ENCODE measurements at regions not wholly inside any gene's neighbourhood (a gene's known extent, or its start where the extent isn't known, plus 50 kb on each side); places are given as distances from the start of the nearest gene placed in this dataset.

DNA sequence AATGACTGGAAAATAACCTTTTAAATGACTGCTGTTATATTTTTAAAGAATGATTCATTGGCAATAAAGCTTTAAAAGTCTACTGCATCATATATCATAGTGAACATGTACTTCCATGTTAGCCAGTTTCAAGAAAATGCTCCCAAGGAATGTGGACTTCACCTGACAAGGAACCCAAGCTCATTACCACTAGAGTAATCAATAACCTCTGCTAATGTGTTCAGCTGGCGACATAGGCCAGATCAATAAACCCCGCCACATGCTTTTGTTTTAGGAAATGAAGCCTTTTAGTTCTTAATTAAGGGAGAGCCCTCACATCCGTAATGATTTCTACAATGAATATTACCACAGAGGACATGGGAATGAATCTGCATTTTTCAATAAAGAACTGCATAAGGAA, 1219.9 kb upstream of the CNTN5 start:
- DNase-seq, result no peak

DNA sequence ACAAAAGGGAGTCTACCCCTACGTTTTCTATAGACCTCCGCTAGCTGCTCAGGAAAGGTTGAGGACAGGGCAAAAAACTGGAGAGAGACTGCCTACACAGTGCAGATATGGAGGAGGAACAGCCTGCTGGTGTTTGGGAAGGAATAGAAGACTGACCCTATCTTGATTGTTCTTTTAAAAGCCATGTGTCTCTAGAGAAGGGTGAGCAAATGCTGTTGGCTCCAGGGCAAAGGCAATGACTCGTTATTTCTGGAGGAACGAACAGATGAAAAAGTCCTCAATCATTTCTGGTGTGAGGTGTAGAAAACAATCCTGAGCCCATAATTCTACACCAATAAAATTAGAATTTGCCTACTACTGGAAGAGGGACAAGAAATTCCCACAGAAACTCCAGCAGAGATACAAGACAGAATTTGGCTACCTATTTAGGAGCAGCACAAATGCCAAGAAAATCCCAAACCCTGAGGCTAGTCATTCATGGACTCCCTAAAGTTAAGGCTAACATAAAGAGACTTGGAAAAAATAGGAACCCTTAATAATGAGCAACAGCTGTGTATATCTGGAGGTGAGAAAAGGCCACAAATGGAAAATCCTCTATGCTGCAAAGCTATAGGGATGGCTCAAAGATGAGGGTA, 1206.3 kb upstream of the CNTN5 start:
- no peak for DNase-seq

DNA sequence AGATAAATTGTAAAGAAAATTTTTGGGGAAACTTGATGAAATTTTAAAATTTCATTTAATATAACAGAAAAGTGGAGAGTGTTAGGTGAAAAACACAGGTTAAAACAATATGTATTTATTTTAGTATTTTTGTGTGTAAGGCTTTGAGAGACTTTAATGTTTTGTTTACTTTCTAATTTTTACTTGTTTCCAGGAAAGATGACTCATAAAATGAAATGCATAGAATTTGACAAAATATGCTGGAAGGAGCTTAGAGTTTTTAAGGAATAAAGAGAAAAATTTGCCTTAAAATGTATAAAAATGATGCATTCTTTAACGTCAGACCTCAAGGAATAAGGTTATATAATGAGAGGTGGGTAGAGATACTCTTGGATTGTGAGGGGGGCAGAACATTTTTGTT, 1205.1 kb upstream of the CNTN5 start:
- DNase-seq, result no peak

DNA sequence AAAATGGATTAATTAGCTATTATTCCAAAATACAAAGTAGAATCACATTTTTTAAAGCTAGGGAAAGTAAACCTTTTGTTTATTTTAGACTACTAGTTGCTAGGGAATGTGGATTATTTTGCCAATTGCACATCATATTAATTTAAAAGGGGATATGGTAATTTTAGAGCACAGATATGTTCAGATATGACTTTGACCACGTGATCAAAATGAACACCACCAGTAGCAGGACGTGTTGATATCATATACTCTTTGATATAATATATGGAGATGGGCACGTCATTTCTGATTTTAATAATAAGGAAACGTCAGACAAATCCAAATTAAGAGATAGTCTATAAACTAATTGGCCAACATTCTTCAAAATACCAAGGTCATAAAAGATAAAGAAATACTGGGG, 1188.3 kb upstream of the CNTN5 start:
- no peak for DNase-seq

DNA sequence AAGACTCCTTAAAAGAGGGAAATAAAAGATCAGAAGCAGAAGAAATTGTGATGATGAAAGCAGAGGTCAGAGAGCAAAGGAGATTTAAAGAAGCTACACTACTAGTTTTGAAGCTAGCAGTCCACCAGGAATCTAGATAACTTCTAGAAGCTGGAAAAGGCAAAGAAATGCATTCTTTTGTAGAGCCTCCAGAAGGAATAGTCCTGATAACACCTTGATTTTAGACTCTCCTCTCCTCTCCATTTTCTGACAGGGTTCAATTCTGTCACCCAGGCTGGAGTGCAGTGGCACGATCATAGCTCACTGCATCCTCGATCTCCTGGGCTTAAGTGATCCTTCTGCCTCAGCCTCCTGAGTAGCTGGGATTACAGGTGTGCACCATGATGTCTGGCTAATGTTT, 1187.3 kb upstream of the CNTN5 start:
- no peak for DNase-seq

DNA sequence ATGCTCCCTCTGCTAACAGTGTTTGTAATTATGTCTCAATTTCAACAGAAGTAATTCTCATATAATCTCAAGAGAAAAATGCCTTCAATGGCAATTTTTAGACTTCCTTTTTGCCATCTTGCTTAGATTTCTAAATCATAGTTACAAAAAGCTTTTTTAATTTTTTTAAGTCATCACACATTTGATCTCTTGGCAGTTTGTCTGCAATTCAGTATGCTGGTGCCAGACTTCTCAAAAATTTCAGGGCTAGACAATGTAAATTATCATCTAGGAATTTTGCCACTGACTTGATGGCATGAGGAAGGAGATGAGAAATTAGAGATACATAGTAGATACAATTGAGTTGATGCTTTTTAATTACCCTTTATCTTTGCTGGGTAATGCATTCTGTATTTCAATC, 1176.7 kb upstream of the CNTN5 start:
- no peak for DNase-seq

DNA sequence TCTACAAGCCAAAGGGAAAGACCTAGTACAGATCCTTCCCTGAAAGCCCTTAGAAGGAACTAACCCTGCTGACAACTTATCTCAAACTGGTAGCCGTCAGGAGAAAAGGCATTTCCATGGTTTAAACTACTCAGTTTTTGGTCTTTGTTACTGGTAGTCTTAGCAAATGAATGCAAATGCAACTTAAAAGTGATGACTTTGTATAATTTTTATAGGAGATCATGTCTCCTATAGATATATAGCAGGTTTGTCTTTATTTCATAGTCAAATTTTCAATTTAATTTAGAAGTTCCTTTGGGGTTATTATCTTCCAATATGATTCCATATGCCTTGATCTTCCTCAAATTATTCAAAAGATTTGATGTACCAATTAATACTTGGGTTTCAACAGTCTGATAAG, 1173.0 kb upstream of the CNTN5 start:
- DNase-seq, result no peak

DNA sequence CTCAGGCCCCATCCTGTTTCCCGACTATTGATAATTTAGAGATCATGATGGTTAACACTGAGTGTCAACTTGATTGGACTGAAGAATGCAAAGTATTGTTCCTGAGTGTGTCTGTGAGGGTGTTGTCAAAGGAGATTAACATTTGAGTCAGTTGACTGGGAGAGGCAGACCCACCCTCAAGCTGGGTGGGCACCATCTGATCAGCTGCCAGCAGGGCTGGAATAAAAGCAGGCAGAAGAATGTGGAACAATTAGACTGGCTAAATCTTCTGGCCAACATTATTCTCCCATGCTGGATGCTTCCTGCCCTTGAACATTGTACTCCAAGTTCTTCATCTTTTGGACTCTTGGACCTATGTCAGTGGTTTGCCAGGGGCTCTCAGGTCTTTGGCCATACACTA, 1170.0 kb upstream of the CNTN5 start:
- DNase-seq, result no peak

DNA sequence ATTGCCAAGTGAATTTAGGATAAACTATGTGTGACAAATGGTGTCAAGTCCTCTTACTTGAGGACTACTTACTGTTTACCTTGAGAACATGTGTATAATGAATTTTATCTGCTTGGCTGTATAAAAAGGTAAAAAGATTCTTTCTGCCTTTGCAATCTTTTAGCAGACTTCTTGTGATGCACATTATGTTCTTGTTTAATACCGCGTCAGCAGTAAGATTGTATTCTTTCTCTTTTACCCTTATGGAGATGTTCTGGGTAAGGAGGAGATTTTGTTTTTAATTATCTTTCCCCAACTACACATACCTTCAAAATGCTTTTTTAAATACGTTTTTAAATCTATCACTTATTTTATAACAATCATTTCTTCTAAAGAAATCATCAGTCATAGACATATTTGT, 1166.4 kb upstream of the CNTN5 start:
- DNase-seq, result no peak

DNA sequence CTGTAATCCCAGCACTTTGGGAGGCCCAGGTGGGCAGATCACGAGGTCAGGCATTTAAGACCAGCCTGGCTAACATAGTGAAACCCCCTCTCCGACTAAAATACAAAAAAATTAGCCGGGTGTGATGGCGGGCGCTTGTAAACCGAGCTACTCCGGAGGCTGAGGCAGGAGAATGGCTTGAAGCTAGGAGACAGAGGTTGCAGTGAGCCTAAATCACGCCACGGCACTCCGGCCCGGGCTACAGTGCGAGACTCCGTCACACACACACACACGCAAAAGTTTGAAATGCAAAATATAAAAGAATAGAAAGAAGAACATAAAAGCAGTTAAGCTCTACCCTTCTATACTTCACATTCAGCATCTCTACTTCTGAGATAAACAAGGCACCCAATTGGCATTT, 1165.9 kb upstream of the CNTN5 start:
- no peak for DNase-seq

DNA sequence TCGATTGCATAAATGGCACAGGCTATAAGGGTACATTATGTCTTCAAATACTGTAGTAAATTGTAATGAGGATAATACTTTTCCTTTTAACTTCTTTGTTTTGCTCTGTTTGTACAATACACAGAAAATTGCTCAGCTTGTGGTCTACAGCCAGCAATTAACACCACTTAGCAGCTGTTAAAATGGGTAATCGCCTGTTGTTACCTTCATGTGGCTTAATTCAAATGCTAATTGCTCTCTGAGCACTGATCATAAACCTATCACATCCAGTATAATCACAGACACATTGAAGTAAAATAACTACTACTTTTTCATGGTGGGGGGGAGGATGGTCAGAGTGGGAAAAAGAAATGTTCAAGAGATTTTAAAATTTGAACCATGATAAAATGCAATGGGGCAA, 1164.1 kb upstream of the CNTN5 start:
- no peak for DNase-seq

DNA sequence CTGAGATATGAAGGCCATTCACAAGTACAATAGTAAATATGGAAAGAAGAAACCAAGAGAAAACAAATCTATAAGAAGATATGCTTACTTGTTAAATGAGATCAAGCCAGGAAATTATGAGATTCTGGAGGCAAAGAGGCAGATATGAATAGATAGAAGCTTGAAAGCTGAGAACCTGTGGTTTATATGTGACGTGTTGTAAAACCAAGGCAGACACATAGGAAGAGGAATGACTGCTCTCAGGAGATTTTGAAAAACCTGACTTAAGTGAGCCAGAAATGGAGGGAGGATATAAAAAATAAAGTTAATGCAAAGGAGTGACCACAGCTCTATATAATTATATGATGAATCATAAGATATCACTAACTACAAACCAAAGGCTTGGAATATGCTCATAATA, 1160.5 kb upstream of the CNTN5 start:
- DNase-seq, result no peak

DNA sequence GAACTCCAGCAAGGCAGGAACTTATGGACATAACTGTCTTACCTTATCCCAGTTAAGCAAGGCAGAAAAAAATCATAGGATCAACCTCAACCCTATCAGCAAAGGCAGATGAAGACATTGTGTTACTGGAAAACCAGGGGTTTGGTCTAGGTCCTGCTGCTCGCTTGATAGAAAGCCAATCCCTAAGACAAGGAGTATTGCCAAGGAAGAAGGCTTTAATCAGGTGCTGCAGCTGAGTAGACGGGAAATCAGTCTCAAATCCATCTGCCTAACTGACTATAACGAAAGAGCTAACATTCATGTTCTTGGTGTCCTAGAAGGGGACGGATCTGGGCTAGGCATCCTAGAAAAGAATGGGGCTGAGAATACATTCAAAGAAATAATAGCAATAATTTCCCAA, 1158.7 kb upstream of the CNTN5 start:
- DNase-seq, result no peak

DNA sequence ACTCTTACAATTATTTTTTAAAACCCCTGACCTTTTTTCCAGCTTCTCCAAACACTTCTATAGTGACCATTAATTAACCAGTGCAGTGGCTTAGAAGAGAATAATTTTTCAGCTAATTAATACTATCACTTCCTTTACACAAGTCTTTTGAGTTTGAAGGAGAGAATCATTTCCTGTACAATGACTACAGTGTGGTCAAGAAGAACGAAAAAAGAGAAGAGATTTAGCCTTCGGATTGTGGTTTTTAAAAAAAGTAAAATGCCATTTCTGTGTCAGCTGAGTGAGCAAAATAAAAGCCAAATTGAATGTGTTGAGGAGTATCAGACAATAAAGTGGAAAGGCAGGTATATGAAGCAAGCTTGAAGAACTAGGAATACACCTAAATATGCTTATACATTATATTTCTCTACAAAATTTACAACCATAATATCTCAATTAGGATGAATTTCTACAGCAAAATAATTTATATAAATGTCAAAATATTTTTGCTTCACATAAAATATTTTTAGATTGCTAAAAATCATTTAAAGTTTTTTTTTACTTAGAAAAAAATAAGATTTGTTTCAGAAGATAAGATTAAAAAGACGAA, 1155.2 kb upstream of the CNTN5 start:
- no peak for DNase-seq

DNA sequence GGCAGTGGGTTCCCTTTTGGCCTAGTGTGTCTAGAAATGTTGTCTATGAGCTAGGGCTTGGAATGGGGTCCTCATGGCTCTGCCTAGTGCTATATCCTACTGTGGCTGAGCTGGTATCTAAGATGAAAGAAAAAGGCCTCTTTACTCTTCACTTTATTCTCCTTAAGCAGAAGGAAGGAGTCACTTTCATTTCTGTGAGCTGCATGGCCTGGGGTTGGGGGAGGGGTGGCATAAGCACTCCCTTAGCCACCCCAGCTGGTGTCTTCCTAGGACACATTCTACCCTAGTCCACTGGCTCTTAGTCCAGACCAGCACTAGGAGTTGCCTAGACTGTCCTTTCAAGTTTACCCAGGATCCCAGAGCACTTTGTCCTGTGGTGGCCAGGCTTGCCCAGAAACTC, 1148.9 kb upstream of the CNTN5 start:
- no peak for DNase-seq

DNA sequence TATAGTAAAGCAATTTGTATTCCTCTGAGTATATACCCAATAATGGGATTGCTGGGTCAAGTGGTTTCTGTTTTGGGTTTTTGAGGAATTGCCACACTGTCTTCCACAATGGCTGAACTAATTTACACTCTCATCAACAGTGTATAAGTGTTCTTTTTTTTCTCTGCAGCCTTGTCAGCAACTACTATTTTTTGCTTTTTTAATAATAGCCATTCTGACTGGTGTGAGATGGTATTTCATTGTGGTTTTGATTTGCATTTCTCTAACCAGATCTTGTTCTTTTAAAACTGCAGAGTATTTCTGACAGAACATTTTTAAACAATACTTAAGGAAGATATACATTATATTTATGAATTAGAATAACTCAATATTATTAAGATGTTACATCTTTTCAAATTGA, 1140.5 kb upstream of the CNTN5 start:
- DNase-seq, result no peak

DNA sequence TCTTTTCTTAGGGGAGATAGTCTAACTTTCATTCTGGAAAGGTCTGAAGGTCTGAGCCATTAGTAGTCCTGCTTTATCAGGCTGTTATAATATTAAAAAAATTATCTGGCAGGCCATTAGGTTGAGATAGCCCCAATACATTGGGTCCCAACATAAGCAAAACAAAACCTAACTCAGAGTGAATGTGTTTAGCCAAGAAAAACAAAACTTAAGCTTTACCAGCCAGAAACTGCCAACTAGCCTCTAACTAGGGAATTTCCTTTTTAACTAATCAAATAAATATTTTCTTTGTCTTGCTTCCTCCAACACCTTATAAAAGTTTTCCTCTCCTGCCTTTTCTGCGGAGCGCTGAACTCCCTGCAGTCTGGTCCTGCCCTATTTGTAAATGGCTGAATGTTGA, 1137.7 kb upstream of the CNTN5 start:
- no peak for DNase-seq

DNA sequence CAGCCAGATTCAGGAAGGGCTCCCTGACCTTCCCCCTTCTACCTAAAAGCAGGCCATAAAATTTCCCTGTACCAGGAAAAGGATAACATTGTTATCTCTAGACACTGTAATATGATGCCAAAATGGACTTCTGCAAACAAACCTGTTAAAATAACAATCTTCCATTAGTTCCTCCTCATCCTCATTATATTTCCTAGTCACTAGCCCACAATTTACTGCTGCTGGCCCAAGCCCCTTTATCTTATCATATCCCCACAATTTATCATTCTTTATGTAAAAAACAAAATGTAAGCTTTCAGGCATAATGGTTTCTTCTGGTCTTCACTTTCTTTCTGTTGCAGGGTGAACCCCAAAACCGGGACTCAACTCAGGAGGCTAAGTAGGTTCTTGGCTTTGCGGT, 1132.1 kb upstream of the CNTN5 start:
- no peak for DNase-seq

DNA sequence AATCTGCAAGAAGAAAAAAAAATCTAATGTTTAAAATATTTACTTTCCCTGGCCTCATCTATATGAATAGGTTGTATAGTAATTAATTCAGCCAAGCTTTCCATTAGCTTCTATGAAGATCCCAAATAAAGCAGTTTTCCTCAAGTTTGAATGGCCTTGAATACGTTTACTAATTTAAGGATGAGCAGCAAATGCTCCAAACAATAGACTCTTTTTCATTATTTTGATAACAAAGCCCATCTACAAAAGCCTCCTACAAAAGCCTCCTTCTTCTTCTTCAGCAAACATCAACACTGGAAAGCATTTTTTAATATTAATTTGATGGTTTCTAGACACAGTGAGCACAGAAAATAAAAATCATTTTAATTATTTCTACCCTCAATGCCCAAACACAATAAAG, 1130.3 kb upstream of the CNTN5 start:
- DNase-seq, result no peak

DNA sequence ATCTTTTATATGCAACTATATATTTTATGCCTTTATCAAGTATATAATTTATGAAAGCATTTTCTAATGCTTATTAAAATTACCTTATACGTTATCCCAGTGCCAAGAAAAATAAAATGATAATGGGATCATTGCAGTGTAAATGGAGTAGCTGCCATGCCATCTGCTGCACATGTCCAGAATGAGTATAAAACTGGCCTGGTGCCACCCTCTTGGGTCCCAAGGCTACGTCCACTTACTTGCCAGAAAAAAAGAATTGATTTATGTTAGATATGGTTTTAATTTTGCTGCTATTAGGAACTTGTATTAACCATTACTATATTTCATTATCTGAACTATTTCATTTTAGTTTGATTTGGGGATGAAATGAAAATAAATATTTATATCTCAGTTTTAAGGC, 1127.1 kb upstream of the CNTN5 start:
- no peak for DNase-seq

DNA sequence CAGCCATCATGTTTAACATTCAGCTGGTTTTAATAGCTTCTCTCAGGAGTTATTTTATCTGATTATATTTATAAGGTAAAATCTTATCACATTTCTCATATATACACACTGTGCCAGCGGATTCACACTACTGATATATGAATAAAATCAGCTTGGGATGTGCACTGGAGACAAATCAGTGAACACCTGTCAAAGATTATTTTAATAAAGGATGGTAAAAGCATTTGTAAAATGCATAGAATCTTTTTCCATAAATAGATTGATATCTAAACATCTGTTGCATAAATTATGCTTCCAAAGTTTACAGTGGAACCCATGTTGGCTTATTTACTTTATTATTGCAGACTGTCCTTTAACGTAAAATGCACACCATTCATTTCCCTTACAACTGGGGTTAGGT, 1125.8 kb upstream of the CNTN5 start:
- no peak for DNase-seq

DNA sequence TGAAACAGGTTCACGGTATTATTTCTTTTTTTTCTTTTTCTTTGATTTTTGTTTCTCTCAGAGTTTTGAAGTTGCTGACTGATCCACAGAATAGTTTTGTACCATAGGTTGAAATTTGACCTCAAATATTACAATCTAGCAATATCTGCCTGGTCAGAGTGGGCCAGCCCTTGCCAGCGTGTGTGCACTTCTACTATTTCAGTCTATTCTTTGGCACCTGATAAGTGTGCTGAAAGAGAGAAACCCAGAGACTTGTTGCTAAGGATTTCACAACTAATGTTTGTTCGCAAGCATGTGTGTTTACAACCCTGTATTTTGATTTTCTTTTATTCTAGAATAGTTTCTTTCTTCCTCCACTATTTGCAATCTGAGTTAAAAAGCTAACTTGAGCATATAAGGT, 1125.2 kb upstream of the CNTN5 start:
- no peak for DNase-seq

DNA sequence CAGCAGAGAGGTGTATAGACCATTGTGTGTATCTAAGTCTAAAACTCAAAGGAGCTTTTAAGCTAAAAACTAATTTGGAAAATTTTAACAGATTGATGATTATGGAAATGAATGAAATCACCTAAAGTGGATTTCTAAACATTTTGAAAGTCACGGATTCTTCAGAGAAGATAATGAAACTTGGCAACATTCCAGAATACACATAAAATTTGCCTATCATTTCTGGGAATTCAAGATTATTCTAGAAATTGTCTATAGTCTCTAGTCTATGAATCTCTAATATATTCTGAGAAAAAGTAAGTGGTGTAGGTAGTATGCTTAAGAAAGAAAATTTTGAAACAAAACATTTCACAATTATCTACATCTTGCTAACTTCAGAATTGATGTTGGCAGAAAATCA, 1117.9 kb upstream of the CNTN5 start:
- no peak for DNase-seq

DNA sequence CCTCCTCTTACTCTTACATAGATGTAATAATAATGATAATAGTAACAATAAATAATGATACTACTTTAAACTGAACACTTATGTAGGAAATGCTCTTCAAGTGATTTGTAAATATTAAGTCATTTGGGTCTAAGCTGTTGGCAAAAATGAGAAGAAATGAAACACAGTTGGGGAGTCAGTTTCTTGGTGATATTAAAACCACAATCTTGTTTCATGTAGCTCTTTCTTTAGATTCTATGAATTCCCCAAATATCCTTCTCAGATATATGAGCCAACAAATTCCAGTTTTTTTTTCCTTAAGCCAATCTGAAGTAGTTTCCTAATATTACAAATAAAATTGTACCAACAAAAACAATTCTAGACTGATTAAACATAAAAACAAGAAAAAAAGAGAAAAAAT, 1115.6 kb upstream of the CNTN5 start:
- no peak for DNase-seq

DNA sequence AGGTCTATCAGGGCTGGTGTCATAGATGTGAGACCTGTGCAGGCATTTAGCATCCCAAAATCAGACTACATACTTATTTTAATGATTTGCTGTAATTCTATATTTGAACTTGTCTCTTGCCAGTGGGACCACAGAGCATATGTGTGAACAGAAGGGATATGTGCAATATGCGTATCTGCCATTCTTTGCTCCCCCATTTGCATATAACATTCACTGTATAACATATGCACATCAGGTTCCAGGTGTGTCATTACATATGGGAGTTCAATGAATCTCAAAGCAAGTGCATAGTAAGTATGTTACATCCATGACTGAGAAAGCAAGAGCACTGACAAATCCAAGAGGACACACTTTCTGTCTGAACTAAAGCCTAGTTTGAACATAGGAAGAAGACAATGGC, 1115.1 kb upstream of the CNTN5 start:
- no peak for DNase-seq

DNA sequence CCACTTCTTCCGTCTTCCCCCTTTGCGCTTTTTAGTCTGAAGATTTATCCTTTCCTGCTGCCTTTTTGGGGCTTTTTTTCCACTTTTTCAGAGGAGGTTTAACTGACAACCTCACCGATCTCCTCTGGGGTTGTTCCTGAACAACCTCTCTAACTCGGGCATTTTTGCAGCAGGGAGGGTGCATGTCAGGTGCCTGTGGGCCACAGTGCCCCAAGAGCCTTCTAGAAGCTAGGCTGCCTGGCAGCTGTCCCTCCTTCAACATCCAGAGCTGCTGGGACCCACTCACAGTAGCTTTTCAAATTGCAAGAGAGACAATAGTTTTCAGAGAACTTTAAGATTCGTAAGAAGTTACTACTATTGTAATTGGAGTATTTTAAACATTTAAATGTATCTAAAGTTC, 1112.4 kb upstream of the CNTN5 start:
- DNase-seq, result no peak

Data from activated CD4-positive, alpha-beta T cell treated with anti-CD3 and anti-CD28 coated beads, Interleukin-2, amount 50 U/mL, for 16 hours (primary cell).